ENCODE measurements at regions not wholly inside any gene's neighbourhood (a gene's known extent, or its start where the extent isn't known, plus 50 kb on each side); places are given as distances from the start of the nearest gene placed in this dataset.

- H2BK20ac ChIP-seq (ENCODE audit: low read depth, low read length, poor library complexity, severe bottlenecking): no peak overlapping the region
- H2BK5ac ChIP-seq (ENCODE audit: insufficient read length, low read length): no peak overlapping the region
- no peak overlapping the region for H2BK15ac ChIP-seq (ENCODE audit: low read depth, low read length)
- H4K8ac ChIP-seq (replicated peaks; ENCODE audit: insufficient read length, low read depth, low read length): no peak overlapping the region
- WGBS (ENCODE audit: extremely low coverage, insufficient read length, low lambda C conversion rate): no CpG with 5 or more reads among the region's 2 CpGs
- H3K4me3 Mint-ChIP-seq: no peak overlapping the region
- H3K36me3 Mint-ChIP-seq (ENCODE audit: insufficient read depth in 1 of 3, low read depth in 3 of 3): no peaks in the 10 kb centered on the region
- no peak overlapping the region for H3K27ac Mint-ChIP-seq
- no peaks in the 10 kb centered on the region for H3K27me3 ChIP-seq (ENCODE audit: insufficient read depth, low read length)
- no peak overlapping the region for H3T11ph ChIP-seq (ENCODE audit: low read length)
- no peak overlapping the region for H2BK12ac ChIP-seq (ENCODE audit: insufficient read length, low read depth, low read length)
- H3K4me1 Mint-ChIP-seq: peaks cover 5 to 8% of the 10 kb centered on the region in 2 experiments; a peak in 3 of 4 replicates
- no peaks in the 10 kb centered on the region for H3K79me1 ChIP-seq (ENCODE audit: insufficient read depth, low read depth, low read length, poor library complexity, severe bottlenecking)
- H2BK120ac ChIP-seq (ENCODE audit: low read depth, low read length, poor library complexity, severe bottlenecking): no peak overlapping the region
- DNase-seq: no peak
- no peak for TF ChIP-seq CTCF (conservative IDR thresholded peaks at IDR 0.05)
- no peak overlapping the region for H4K91ac ChIP-seq (ENCODE audit: insufficient read length, low read depth, low read length)
- no peak overlapping the region for H3K9ac ChIP-seq (ENCODE audit: extremely low read depth, insufficient read length, low read length)
- H4K5ac ChIP-seq (ENCODE audit: insufficient read length, low read depth, low read length): no peak overlapping the region
- H2AK5ac ChIP-seq (ENCODE audit: insufficient read length, low read length): no peak overlapping the region
- H3K18ac ChIP-seq (ENCODE audit: insufficient read length, low read depth, low read length): no peak overlapping the region
- no peaks in the 10 kb centered on the region for H3K23me2 ChIP-seq (ENCODE audit: insufficient read length, low read depth, low read length, poor library complexity, severe bottlenecking)
- no peak overlapping the region for H3K56ac ChIP-seq (ENCODE audit: insufficient read length, low read depth, low read length)
- H3K27me3 Mint-ChIP-seq (ENCODE audit: low read depth): no peaks in the 10 kb centered on the region; the same call in 1 of the 2 replicates
- H4K20me1 ChIP-seq (ENCODE audit: control insufficient read depth, insufficient read depth, insufficient read length): no peaks in the 10 kb centered on the region
- H3K14ac ChIP-seq (ENCODE audit: insufficient read depth, low read length): no peak overlapping the region
- no peak overlapping the region for H3K4ac ChIP-seq (ENCODE audit: low read depth, low read length)
- peaks cover 5% of the 10 kb centered on the region; the same call in 1 of the 2 replicates for H3K4me1 ChIP-seq (ENCODE audit: insufficient read depth, low read length)
- no peak overlapping the region for H3K27ac ChIP-seq (ENCODE audit: insufficient read length, low read depth, low read length)
- H3K9me3 ChIP-seq (ENCODE audit: control insufficient read depth, low read depth, low read length): no peaks in the 10 kb centered on the region
- H3K23ac ChIP-seq (ENCODE audit: insufficient read length, low read depth, low read length): no peak overlapping the region
- no peak overlapping the region for H3K4me2 ChIP-seq (ENCODE audit: insufficient read depth, insufficient read length, low read length)
- H3K9me3 Mint-ChIP-seq: no peaks in the 10 kb centered on the region
- no peak overlapping the region for H2AFZ ChIP-seq (ENCODE audit: low read length)
- H3K79me2 ChIP-seq (ENCODE audit: insufficient read depth, low read length): no peaks in the 10 kb centered on the region
Measured at GRCh38 chr7:106770191-106770590, 94.9 kb upstream of the PIK3CG start.
